ENCODE measurements at regions not wholly inside any gene's neighbourhood (a gene's known extent, or its start where the extent isn't known, plus 50 kb on each side); places are given as distances from the start of the nearest gene placed in this dataset.

- Histone ChIP-seq H3K9me3 (ENCODE audit: control insufficient read depth, insufficient read depth, low read length) (no peaks in the 10 kb centered on the region), H3K9ac (ENCODE audit: low read depth, low read length) (no peak overlapping the region), H3K4me1 (ENCODE audit: insufficient read depth, low read length) (no peaks in the 10 kb centered on the region; the same call in 1 of the 2 replicates), H3K36me3 (ENCODE audit: insufficient read depth, low read length) (no peaks in the 10 kb centered on the region)
Measured at GRCh38 chr13:89796196-89796595, 1551.3 kb upstream of the MIR17HG start.

- no peak overlapping the region for H3K9ac ChIP-seq (ENCODE audit: low read depth, low read length)
- H3K9me3 ChIP-seq (ENCODE audit: control insufficient read depth, insufficient read depth, low read length): no peaks in the 10 kb centered on the region
- H3K4me1 ChIP-seq (ENCODE audit: insufficient read depth, low read length): no peaks in the 10 kb centered on the region
- no peaks in the 10 kb centered on the region for H3K36me3 ChIP-seq (ENCODE audit: insufficient read depth, low read length)
Measured at GRCh38 chr13:89803839-89804238, 1543.6 kb upstream of the MIR17HG start.

GRCh38 chr13:89806594-89806993 is 1540.9 kb upstream of the MIR17HG start:
- no peaks in the 10 kb centered on the region for H3K4me1 ChIP-seq (ENCODE audit: insufficient read depth, low read length)
- H3K36me3 ChIP-seq (ENCODE audit: insufficient read depth, low read length): no peaks in the 10 kb centered on the region
- no peaks in the 10 kb centered on the region for H3K9me3 ChIP-seq (ENCODE audit: control insufficient read depth, insufficient read depth, low read length)

GRCh38 chr13:89812856-89813255 is 1534.6 kb upstream of the MIR17HG start:
- no peak overlapping the region for H3K9ac ChIP-seq (ENCODE audit: low read depth, low read length)
- no peaks in the 10 kb centered on the region for H3K4me1 ChIP-seq (ENCODE audit: insufficient read depth, low read length)
- H3K9me3 ChIP-seq (ENCODE audit: control insufficient read depth, insufficient read depth, low read length): no peaks in the 10 kb centered on the region
- H3K36me3 ChIP-seq (ENCODE audit: insufficient read depth, low read length): no peaks in the 10 kb centered on the region

More at GRCh38 chr13:89806594-89806993, 1540.9 kb upstream of the MIR17HG start:
- H3K9ac ChIP-seq (ENCODE audit: low read depth, low read length): no peak overlapping the region

GRCh38 chr13:89816404-89816803 is 1531.1 kb upstream of the MIR17HG start:
- H3K4me1 ChIP-seq (ENCODE audit: insufficient read depth, low read length): no peaks in the 10 kb centered on the region
- H3K9ac ChIP-seq (ENCODE audit: low read depth, low read length): no peak overlapping the region
- no peaks in the 10 kb centered on the region for H3K9me3 ChIP-seq (ENCODE audit: control insufficient read depth, insufficient read depth, low read length)
- no peaks in the 10 kb centered on the region for H3K36me3 ChIP-seq (ENCODE audit: insufficient read depth, low read length)

- no peaks in the 10 kb centered on the region for H3K4me1 ChIP-seq (ENCODE audit: insufficient read depth, low read length)
- no peak overlapping the region for H3K9ac ChIP-seq (ENCODE audit: low read depth, low read length)
- H3K9me3 ChIP-seq (ENCODE audit: control insufficient read depth, insufficient read depth, low read length): no peaks in the 10 kb centered on the region
Measured at GRCh38 chr13:89822467-89822866, 1525.0 kb upstream of the MIR17HG start.

GRCh38 chr13:89827552-89827951 is 1519.9 kb upstream of the MIR17HG start:
- Histone ChIP-seq H3K9me3 (ENCODE audit: control insufficient read depth, insufficient read depth, low read length) (no peaks in the 10 kb centered on the region), H3K36me3 (ENCODE audit: insufficient read depth, low read length) (no peaks in the 10 kb centered on the region), H3K4me1 (ENCODE audit: insufficient read depth, low read length) (no peaks in the 10 kb centered on the region), H3K9ac (ENCODE audit: low read depth, low read length) (no peak overlapping the region)

More at GRCh38 chr13:89822467-89822866, 1525.0 kb upstream of the MIR17HG start:
- no peaks in the 10 kb centered on the region for H3K36me3 ChIP-seq (ENCODE audit: insufficient read depth, low read length)

GRCh38 chr13:89828506-89828905 is 1519.0 kb upstream of the MIR17HG start:
- Histone ChIP-seq H3K9ac (ENCODE audit: low read depth, low read length) (no peak overlapping the region), H3K36me3 (ENCODE audit: insufficient read depth, low read length) (no peaks in the 10 kb centered on the region), H3K9me3 (ENCODE audit: control insufficient read depth, insufficient read depth, low read length) (no peaks in the 10 kb centered on the region), H3K4me1 (ENCODE audit: insufficient read depth, low read length) (no peaks in the 10 kb centered on the region)

- Histone ChIP-seq H3K36me3 (ENCODE audit: insufficient read depth, low read length) (no peaks in the 10 kb centered on the region), H3K4me1 (ENCODE audit: insufficient read depth, low read length) (no peaks in the 10 kb centered on the region), H3K9ac (ENCODE audit: low read depth, low read length) (no peak overlapping the region), H3K9me3 (ENCODE audit: control insufficient read depth, insufficient read depth, low read length) (no peaks in the 10 kb centered on the region)
Measured at GRCh38 chr13:89831157-89831556, 1516.3 kb upstream of the MIR17HG start.

- no peaks in the 10 kb centered on the region for H3K4me1 ChIP-seq (ENCODE audit: insufficient read depth, low read length)
Measured at GRCh38 chr13:89832827-89833226, 1514.7 kb upstream of the MIR17HG start.

GRCh38 chr13:89843621-89844020 is 1503.9 kb upstream of the MIR17HG start:
- Histone ChIP-seq H3K9me3 (ENCODE audit: control insufficient read depth, insufficient read depth, low read length) (no peaks in the 10 kb centered on the region; the same call in 1 of the 2 replicates), H3K9ac (ENCODE audit: low read depth, low read length) (no peak overlapping the region), H3K36me3 (ENCODE audit: insufficient read depth, low read length) (no peaks in the 10 kb centered on the region), H3K4me1 (ENCODE audit: insufficient read depth, low read length) (no peaks in the 10 kb centered on the region)

More at GRCh38 chr13:89832827-89833226, 1514.7 kb upstream of the MIR17HG start:
- no peaks in the 10 kb centered on the region for H3K9me3 ChIP-seq (ENCODE audit: control insufficient read depth, insufficient read depth, low read length)
- H3K36me3 ChIP-seq (ENCODE audit: insufficient read depth, low read length): no peaks in the 10 kb centered on the region
- H3K9ac ChIP-seq (ENCODE audit: low read depth, low read length): no peak overlapping the region

GRCh38 chr13:89845874-89846273 is 1501.6 kb upstream of the MIR17HG start:
- Histone ChIP-seq H3K36me3 (ENCODE audit: insufficient read depth, low read length) (no peaks in the 10 kb centered on the region), H3K9ac (ENCODE audit: low read depth, low read length) (no peak overlapping the region), H3K9me3 (ENCODE audit: control insufficient read depth, insufficient read depth, low read length) (no peaks in the 10 kb centered on the region; the same call in 1 of the 2 replicates), H3K4me1 (ENCODE audit: insufficient read depth, low read length) (no peaks in the 10 kb centered on the region)

- Histone ChIP-seq H3K36me3 (ENCODE audit: insufficient read depth, low read length) (no peaks in the 10 kb centered on the region), H3K9ac (ENCODE audit: low read depth, low read length) (no peak overlapping the region), H3K9me3 (ENCODE audit: control insufficient read depth, insufficient read depth, low read length) (no peaks in the 10 kb centered on the region), H3K4me1 (ENCODE audit: insufficient read depth, low read length) (no peaks in the 10 kb centered on the region)
Measured at GRCh38 chr13:89846926-89847585, 1500.4 kb upstream of the MIR17HG start.

- Histone ChIP-seq H3K9ac (ENCODE audit: low read depth, low read length) (no peak overlapping the region), H3K36me3 (ENCODE audit: insufficient read depth, low read length) (no peaks in the 10 kb centered on the region), H3K4me1 (ENCODE audit: insufficient read depth, low read length) (no peaks in the 10 kb centered on the region), H3K9me3 (ENCODE audit: control insufficient read depth, insufficient read depth, low read length) (no peaks in the 10 kb centered on the region)
Measured at GRCh38 chr13:89852570-89852969, 1494.9 kb upstream of the MIR17HG start.

- Histone ChIP-seq H3K9ac (ENCODE audit: low read depth, low read length) (no peak overlapping the region), H3K9me3 (ENCODE audit: control insufficient read depth, insufficient read depth, low read length) (no peaks in the 10 kb centered on the region), H3K36me3 (ENCODE audit: insufficient read depth, low read length) (no peaks in the 10 kb centered on the region), H3K4me1 (ENCODE audit: insufficient read depth, low read length) (no peaks in the 10 kb centered on the region)
Measured at GRCh38 chr13:89856512-89856911, 1491.0 kb upstream of the MIR17HG start.

Measured in ES-I3 (cell line).